Liver (tissue), 7 donors: ENCODE measurements at regions not wholly inside any gene's neighbourhood (a gene's known extent, or its start where the extent isn't known, plus 50 kb on each side); places are given as distances from the start of the nearest gene placed in this dataset.
A peak's percentile ranks its signal among the peaks of the same experiment; 100 is the strongest.

Source experiments
- DNase-seq: peaks from one replicate; pipeline ENCODE4 v3.0.0-alpha.2; 2017; ENCODE audit warnings: low spot score
- H3K27ac ChIP-seq, 2 donors: one replicate each; pipeline ENCODE4 v1.7.0; 2013; ENCODE audit warnings: inconsistent platforms in 2 of 2, low read length in 2 of 2, control low read depth in 1 of 2, low read depth in 1 of 2, mild to moderate bottlenecking in 1 of 2
- H3K27me3 ChIP-seq, 4 donors: one replicate each; pipeline versions ENCODE4 v1.6.1 to v1.7.0; 2013; ENCODE audit warnings: low read length in 3 of 4, inconsistent platforms in 1 of 4, mild to moderate bottlenecking in 1 of 4, moderate library complexity in 1 of 4; ENCODE audit not compliant: control insufficient read depth in 4 of 4, insufficient read depth in 4 of 4
- H3K36me3 ChIP-seq, 4 donors: one replicate each; pipeline versions ENCODE4 v1.6.1 to v1.7.0; 2013; ENCODE audit warnings: low read length in 3 of 4, mild to moderate bottlenecking in 3 of 4, low read depth in 1 of 4, moderate library complexity in 1 of 4; ENCODE audit not compliant: control insufficient read depth in 4 of 4, insufficient read depth in 3 of 4
- H3K4me1 ChIP-seq, 4 donors: one replicate each; pipeline versions ENCODE4 v1.6.1 to v1.7.0; 2013; ENCODE audit warnings: low read length in 3 of 4, mild to moderate bottlenecking in 3 of 4, moderate library complexity in 1 of 4; ENCODE audit not compliant: control insufficient read depth in 4 of 4, insufficient read depth in 4 of 4
- H3K4me3 ChIP-seq, 3 donors: one replicate each; pipeline versions ENCODE4 v1.6.1 to v1.7.0; 2013; ENCODE audit warnings: low read length in 3 of 3, control low read depth in 1 of 3, low read depth in 1 of 3, mild to moderate bottlenecking in 1 of 3
- H3K9ac ChIP-seq, 2 donors: one replicate each; pipeline ENCODE4 v1.7.0; 2013; ENCODE audit warnings: low read length in 2 of 2, mild to moderate bottlenecking in 2 of 2, moderate library complexity in 2 of 2, control low read depth in 1 of 2, low read depth in 1 of 2
- H3K9me3 ChIP-seq, 4 donors: one replicate each; pipeline versions ENCODE4 v1.6.1 to v1.7.0; 2013; ENCODE audit warnings: low read length in 3 of 4; ENCODE audit not compliant: control insufficient read depth in 4 of 4
- ATF3 ChIP-seq: IDR thresholded peaks from 2 replicates; pipeline ENCODE4 v1.6.1; 2016; ENCODE audit warnings: antibody characterized with exemption
- EGR1 ChIP-seq, 2 donors: IDR thresholded peaks; 2 replicates each; pipeline ENCODE4 v1.6.1; 2016 to 2018; ENCODE audit warnings: antibody characterized with exemption in 2 of 2, low read depth in 2 of 2
- GABPA ChIP-seq, 2 donors: IDR thresholded peaks in 1 of 2; conservative IDR thresholded peaks in 1 of 2; 2 replicates each; pipeline ENCODE4 v1.6.1; 2016; ENCODE audit warnings: antibody characterized with exemption in 2 of 2, mild to moderate bottlenecking in 1 of 2, moderate library complexity in 1 of 2
- HNF4G ChIP-seq: IDR thresholded peaks from 2 replicates; pipeline ENCODE4 v1.6.1; 2016; ENCODE audit warnings: antibody characterized with exemption
- NR2F2 ChIP-seq: IDR thresholded peaks from 2 replicates; pipeline ENCODE4 v1.6.1; 2016; ENCODE audit warnings: antibody characterized with exemption
- RAD21 ChIP-seq, 2 donors: IDR thresholded peaks; 2 replicates each; pipeline ENCODE4 v1.6.1; 2016; ENCODE audit warnings: antibody characterized with exemption in 2 of 2, mild to moderate bottlenecking in 2 of 2
- RXRA ChIP-seq, 2 donors: IDR thresholded peaks; 2 replicates each; pipeline ENCODE4 v1.6.1; 2017 to 2018; ENCODE audit warnings: antibody characterized with exemption in 2 of 2, mild to moderate bottlenecking in 1 of 2
- WGBS: extraction: QIAGEN DNeasy Blood & Tissue Kit; methylation state at CpG from one replicate; pipeline ENCODE4 v1.1.7; 2013; 5-methylcytosine and 5-hydroxymethylcytosine counted together
- TF ChIP-seq, protein P1 (sequence below): IDR thresholded peaks from 2 replicates; pipeline ENCODE4 v1.6.1; 2016; ENCODE audit warnings: antibody characterized with exemption, mild to moderate bottlenecking
- TF ChIP-seq, protein P2 (sequence below): IDR thresholded peaks from 2 replicates; pipeline ENCODE4 v1.6.1; 2016; ENCODE audit warnings: antibody characterized with exemption
- donor health status: healthy.
- donor health status: healthy.
- donor health status: healthy.
- donor health status: healthy.

GRCh38 chr6:140677781-140678528 is 1303.5 kb upstream of the CITED2 start:
- Histone ChIP-seq H3K4me1 (no peaks in the 10 kb centered on the region), H3K9ac (no peak overlapping the region), H3K27me3 (no peaks in the 10 kb centered on the region), H3K4me3 (no peak overlapping the region), H3K36me3 (no peaks in the 10 kb centered on the region), H3K9me3 (no peaks in the 10 kb centered on the region), H3K27ac (no peak overlapping the region)
- 63% methylated on average over 5 of the region's 5 CpGs for WGBS
- no peak for TF ChIP-seq GABPA (IDR thresholded peaks at IDR 0.05 in 1 of 2, conservative IDR thresholded peaks at IDR 0.05 in 1 of 2)
- peak in 1 of 2 donors; percentile 38 for TF ChIP-seq RXRA (IDR thresholded peaks at IDR 0.05)
- no peak for DNase-seq

DNA sequence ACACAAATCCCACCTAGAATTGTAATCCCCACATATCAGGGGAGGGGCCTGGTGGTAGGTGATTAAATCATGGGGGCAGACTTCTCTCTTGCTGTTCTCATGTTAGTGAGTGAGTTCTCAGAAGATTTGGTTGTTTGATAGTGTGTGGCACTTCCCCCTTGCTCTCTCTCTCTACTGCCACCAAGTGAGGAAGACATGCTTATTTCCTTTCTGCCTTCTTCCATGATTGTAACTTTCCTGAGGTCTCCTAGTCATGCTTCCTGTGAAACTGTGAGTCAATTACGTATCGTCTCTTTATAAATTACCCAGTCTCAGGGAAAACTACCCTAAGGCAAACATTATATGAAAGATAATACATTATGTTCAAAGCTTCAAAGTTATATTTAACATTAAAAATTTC is 1297.5 kb upstream of the CITED2 start:
- no peak overlapping the region for H3K27ac ChIP-seq
- H3K4me3 ChIP-seq = no peak overlapping the region
- 75% methylated on average over 2 of the region's 2 CpGs for WGBS
- no peaks in the 10 kb centered on the region for H3K4me1 ChIP-seq
- no peak for TF ChIP-seq NR2F2
- no peak for TF ChIP-seq RXRA (IDR thresholded peaks at IDR 0.05)
- TF ChIP-seq, protein P1, sequence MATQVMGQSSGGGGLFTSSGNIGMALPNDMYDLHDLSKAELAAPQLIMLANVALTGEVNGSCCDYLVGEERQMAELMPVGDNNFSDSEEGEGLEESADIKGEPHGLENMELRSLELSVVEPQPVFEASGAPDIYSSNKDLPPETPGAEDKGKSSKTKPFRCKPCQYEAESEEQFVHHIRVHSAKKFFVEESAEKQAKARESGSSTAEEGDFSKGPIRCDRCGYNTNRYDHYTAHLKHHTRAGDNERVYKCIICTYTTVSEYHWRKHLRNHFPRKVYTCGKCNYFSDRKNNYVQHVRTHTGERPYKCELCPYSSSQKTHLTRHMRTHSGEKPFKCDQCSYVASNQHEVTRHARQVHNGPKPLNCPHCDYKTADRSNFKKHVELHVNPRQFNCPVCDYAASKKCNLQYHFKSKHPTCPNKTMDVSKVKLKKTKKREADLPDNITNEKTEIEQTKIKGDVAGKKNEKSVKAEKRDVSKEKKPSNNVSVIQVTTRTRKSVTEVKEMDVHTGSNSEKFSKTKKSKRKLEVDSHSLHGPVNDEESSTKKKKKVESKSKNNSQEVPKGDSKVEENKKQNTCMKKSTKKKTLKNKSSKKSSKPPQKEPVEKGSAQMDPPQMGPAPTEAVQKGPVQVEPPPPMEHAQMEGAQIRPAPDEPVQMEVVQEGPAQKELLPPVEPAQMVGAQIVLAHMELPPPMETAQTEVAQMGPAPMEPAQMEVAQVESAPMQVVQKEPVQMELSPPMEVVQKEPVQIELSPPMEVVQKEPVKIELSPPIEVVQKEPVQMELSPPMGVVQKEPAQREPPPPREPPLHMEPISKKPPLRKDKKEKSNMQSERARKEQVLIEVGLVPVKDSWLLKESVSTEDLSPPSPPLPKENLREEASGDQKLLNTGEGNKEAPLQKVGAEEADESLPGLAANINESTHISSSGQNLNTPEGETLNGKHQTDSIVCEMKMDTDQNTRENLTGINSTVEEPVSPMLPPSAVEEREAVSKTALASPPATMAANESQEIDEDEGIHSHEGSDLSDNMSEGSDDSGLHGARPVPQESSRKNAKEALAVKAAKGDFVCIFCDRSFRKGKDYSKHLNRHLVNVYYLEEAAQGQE = no peak
- peak in 1 of 2 donors; percentile 43 for TF ChIP-seq RAD21 (IDR thresholded peaks at IDR 0.05)
- H3K27me3 ChIP-seq = no peaks in the 10 kb centered on the region
- H3K36me3 ChIP-seq = no peaks in the 10 kb centered on the region
- DNase-seq = no peak
- no peak overlapping the region for H3K9ac ChIP-seq
- H3K9me3 ChIP-seq = no peaks in the 10 kb centered on the region

- TF ChIP-seq, protein P1 = no peak
- TF ChIP-seq RAD21 (IDR thresholded peaks at IDR 0.05) (no peak), HNF4G (no peak), ATF3 (no peak), EGR1 (IDR thresholded peaks at IDR 0.05; ENCODE audit: low read depth in 2 of 2) (no peak)
- TF ChIP-seq, protein P2, sequence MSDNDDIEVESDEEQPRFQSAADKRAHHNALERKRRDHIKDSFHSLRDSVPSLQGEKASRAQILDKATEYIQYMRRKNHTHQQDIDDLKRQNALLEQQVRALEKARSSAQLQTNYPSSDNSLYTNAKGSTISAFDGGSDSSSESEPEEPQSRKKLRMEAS = no peak
- 52% methylated on average over 1 of the region's 1 CpG for WGBS
- no peak for DNase-seq
- no peak overlapping the region for H3K4me3 ChIP-seq
- H3K27ac ChIP-seq = no peak overlapping the region
- no peaks in the 10 kb centered on the region for H3K4me1 ChIP-seq
- no peak overlapping the region for H3K9ac ChIP-seq
- peaks cover 0 to 2% (median 0%) of the 10 kb centered on the region in 4 donors for H3K9me3 ChIP-seq
- no peaks in the 10 kb centered on the region for H3K36me3 ChIP-seq
- H3K27me3 ChIP-seq = no peaks in the 10 kb centered on the region
These were observed 1295.6 kb upstream of the CITED2 start for GRCh38 chr6:140670021-140670420.
